ENCODE measurements at regions not wholly inside any gene's neighbourhood (a gene's known extent, or its start where the extent isn't known, plus 50 kb on each side); places are given as distances from the start of the nearest gene placed in this dataset.
"Not testable (repeated sequence)": the region's sequence is repeated elsewhere in the genome, so short reads cannot be mapped to it uniquely, and the experiment has no call there.

DNA sequence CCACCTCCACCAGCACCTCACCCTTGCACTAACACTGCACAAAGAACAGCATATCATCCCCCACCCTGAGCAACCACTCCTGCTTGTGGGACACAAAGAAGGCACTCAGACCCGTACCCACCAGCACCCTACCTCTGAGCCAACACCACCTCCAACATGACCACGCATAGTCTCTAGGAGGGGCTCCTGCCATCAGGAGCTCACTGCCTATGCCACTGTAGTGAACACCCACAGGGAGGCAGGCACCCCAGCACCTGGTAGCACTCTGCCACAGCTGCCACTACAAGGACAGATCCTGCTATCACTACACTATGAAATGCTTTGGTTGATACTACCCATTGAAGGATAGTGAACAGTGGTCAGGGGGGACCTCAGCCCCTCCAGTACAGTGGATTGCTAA is 395.6 kb upstream of the GRAMD2B start:
- no peaks in the 10 kb centered on the region for H3K4me1 ChIP-seq
- TF ChIP-seq ZSCAN20 (CRISPR knock-in tag; IDR thresholded peaks at IDR 0.05) (no peak), SMC3 (IDR thresholded peaks at IDR 0.05) (no peak), RNF2 (IDR thresholded peaks at IDR 0.05; ENCODE audit: borderline replicate concordance, low read depth) (no peak), SREBF2 (IDR thresholded peaks at IDR 0.05) (no peak), JUNB (IDR thresholded peaks at IDR 0.05) (no peak), JUN (IDR thresholded peaks at IDR 0.05) (no peak), HOXB5 (CRISPR knock-in tag; IDR thresholded peaks at IDR 0.05) (no peak), HOXB13 (CRISPR knock-in tag; IDR thresholded peaks at IDR 0.05; ENCODE audit: low read depth) (no peak), ZFP36 (IDR thresholded peaks at IDR 0.05; ENCODE audit: borderline replicate concordance, partially characterized antibody) (no peak), MAZ (IDR thresholded peaks at IDR 0.05; ENCODE audit: borderline replicate concordance, low read depth, low read length) (no peak), MYC (IDR thresholded peaks at IDR 0.05; ENCODE audit: borderline replicate concordance, low read length) (no peak), FOSL2 (IDR thresholded peaks at IDR 0.05) (no peak), FOSL2 (CRISPR knock-in tag; IDR thresholded peaks at IDR 0.05) (no peak), POLR2A (IDR thresholded peaks at IDR 0.05; ENCODE audit: low read length) (no peak), TFCP2L1 (CRISPR knock-in tag; IDR thresholded peaks at IDR 0.05) (no peak), ZC3H11A (IDR thresholded peaks at IDR 0.05) (no peak), RFX5 (IDR thresholded peaks at IDR 0.05) (no peak), EHMT2 (IDR thresholded peaks at IDR 0.05; ENCODE audit: low read depth) (no peak)
- TF ChIP-seq, protein P1, sequence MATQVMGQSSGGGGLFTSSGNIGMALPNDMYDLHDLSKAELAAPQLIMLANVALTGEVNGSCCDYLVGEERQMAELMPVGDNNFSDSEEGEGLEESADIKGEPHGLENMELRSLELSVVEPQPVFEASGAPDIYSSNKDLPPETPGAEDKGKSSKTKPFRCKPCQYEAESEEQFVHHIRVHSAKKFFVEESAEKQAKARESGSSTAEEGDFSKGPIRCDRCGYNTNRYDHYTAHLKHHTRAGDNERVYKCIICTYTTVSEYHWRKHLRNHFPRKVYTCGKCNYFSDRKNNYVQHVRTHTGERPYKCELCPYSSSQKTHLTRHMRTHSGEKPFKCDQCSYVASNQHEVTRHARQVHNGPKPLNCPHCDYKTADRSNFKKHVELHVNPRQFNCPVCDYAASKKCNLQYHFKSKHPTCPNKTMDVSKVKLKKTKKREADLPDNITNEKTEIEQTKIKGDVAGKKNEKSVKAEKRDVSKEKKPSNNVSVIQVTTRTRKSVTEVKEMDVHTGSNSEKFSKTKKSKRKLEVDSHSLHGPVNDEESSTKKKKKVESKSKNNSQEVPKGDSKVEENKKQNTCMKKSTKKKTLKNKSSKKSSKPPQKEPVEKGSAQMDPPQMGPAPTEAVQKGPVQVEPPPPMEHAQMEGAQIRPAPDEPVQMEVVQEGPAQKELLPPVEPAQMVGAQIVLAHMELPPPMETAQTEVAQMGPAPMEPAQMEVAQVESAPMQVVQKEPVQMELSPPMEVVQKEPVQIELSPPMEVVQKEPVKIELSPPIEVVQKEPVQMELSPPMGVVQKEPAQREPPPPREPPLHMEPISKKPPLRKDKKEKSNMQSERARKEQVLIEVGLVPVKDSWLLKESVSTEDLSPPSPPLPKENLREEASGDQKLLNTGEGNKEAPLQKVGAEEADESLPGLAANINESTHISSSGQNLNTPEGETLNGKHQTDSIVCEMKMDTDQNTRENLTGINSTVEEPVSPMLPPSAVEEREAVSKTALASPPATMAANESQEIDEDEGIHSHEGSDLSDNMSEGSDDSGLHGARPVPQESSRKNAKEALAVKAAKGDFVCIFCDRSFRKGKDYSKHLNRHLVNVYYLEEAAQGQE (IDR thresholded peaks at IDR 0.05): no peak
- DNase-seq (ENCODE audit: low read depth in 1 of 2, low spot score in 1 of 2): no peak
- FAIRE-seq: no peak
- H3K27ac ChIP-seq: no peak overlapping the region
- POLR2A ChIA-PET: no interaction called here
- no peak overlapping the region for H3K4me3 ChIP-seq
- 42% methylated on average over 2 of the region's 2 CpGs for WGBS (ENCODE audit: missing lambda C conversion rate)
- ATAC-seq: no peak
- no peak overlapping the region for H3K4me2 ChIP-seq
- H3K9me3 ChIP-seq: peaks cover 4% of the 10 kb centered on the region; the same call in 1 of the 3 replicates
- CTCF ChIA-PET: no interaction called here

DNA sequence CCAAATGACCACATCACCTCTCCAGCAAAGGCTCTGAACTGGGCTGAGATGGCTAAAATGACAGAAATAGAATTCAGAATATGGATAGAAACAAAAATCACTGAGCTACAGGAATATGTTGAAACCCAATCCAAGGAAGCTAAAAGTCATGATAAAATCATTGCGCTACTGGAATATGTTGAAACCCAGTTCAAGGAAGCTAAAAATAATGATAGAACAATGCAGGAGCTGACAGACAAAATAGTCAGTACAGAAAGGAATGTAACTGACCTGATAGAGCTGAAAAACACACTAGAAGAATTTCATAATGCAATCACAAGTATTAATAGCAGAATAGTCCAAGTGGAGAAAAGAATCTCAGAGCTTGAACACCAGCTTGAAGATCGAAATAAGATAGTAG is 394.9 kb upstream of the GRAMD2B start:
- WGBS (ENCODE audit: missing lambda C conversion rate): 45% methylated on average over 2 of the region's 2 CpGs
- Histone ChIP-seq H3K27ac (no peak overlapping the region), H3K9me3 (peaks cover 4% of the 10 kb centered on the region; the same call in 1 of the 3 replicates), H3K4me1 (no peaks in the 10 kb centered on the region), H3K4me2 (no peak overlapping the region), H3K4me3 (no peak overlapping the region)
- ChIA-PET POLR2A (no interaction called here), CTCF (no interaction called here)
- FAIRE-seq (no peak), DNase-seq (ENCODE audit: low read depth in 1 of 2, low spot score in 1 of 2) (no peak), ATAC-seq (no peak)
- TF ChIP-seq RFX5 (IDR thresholded peaks at IDR 0.05): no peak
- no peak for TF ChIP-seq CEBPB (IDR thresholded peaks at IDR 0.05)
- no peak for TF ChIP-seq RAD21 (conservative IDR thresholded peaks at IDR 0.05 in 1 of 2, IDR thresholded peaks at IDR 0.05 in 1 of 2)
- TF ChIP-seq, protein P2, sequence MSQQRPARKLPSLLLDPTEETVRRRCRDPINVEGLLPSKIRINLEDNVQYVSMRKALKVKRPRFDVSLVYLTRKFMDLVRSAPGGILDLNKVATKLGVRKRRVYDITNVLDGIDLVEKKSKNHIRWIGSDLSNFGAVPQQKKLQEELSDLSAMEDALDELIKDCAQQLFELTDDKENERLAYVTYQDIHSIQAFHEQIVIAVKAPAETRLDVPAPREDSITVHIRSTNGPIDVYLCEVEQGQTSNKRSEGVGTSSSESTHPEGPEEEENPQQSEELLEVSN (IDR thresholded peaks at IDR 0.05; ENCODE audit: borderline replicate concordance, low read depth): no peak
- TF ChIP-seq CHD4 (IDR thresholded peaks at IDR 0.05; ENCODE audit: borderline replicate concordance): no peak

DNA sequence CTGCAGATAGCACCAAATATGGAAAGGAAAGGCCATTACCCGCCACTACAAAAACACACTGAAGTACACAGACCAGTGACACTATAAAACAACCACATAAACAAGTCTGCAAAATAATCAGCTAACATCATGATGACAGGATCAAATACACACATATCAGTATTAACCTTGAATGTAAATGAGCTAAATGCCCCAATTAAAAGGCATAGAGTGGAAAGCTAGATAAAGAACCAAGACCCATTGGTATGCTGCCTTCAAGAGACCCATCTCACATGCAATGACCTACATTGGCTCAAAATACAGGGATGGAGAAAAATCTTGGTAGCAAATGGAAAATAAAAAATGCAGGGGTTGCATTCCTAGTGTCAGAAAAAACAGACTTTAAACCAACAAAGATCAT is 393.9 kb upstream of the GRAMD2B start:
- DNase-seq (ENCODE audit: low read depth in 1 of 2, low spot score in 1 of 2); H3K9me3 ChIP-seq; H3K4me2 ChIP-seq; CTCF ChIA-PET; FAIRE-seq; ATAC-seq; H3K27ac ChIP-seq; H3K4me3 ChIP-seq; H3K4me1 ChIP-seq; POLR2A ChIA-PET: not testable (repeated sequence)
- WGBS (ENCODE audit: missing lambda C conversion rate): 4% methylated on average over 1 of the region's 1 CpG
